Gastroesophageal sphincter (tissue), 4 donors: ENCODE measurements at regions not wholly inside any gene's neighbourhood (a gene's known extent, or its start where the extent isn't known, plus 50 kb on each side); places are given as distances from the start of the nearest gene placed in this dataset.
A peak's percentile ranks its signal among the peaks of the same experiment; 100 is the strongest.

Source experiments
- ATAC-seq: fragments of 150-250 bp; one replicate; pipeline ENCODE4 v1.9.1; 2016; ENCODE audit warnings: mild to moderate bottlenecking, moderate library complexity
- H3K27ac ChIP-seq, 4 donors: fragments of 200-600 bp; sonication (generic) in 3 of 4; 1 replicate in 3 of 4; 2 replicates in 1 of 4; pipeline ENCODE4 v1.5.1; 2016 to 2019
- H3K27me3 ChIP-seq: fragments of 200-600 bp; sonication (generic); one replicate; pipeline ENCODE4 v1.5.1; 2019
- H3K36me3 ChIP-seq, 2 donors: fragments of 200-600 bp; sonication (generic); one replicate each; pipeline ENCODE4 v1.5.1; 2019; ENCODE audit warnings: control low read depth in 1 of 2
- H3K4me1 ChIP-seq, 3 donors: fragments of 200-600 bp; sonication (generic); 1 replicate in 2 of 3; 2 replicates in 1 of 3; pipeline ENCODE4 v1.5.1; 2016 to 2019; ENCODE audit warnings: control low read depth in 2 of 3
- H3K4me3 ChIP-seq, 2 donors: fragments of 200-600 bp; sonication (generic); one replicate each; pipeline ENCODE4 v1.5.1; 2019; ENCODE audit warnings: mild to moderate bottlenecking in 1 of 2, moderate library complexity in 1 of 2
- H3K9me3 ChIP-seq, 3 donors: fragments of 200-600 bp; sonication (generic); one replicate each; pipeline ENCODE4 v1.5.1; 2017 to 2019; ENCODE audit warnings: control low read depth in 2 of 3
- CTCF ChIP-seq, 4 experiments: fragments of 200-600 bp in 2 of 4; fragments of 450-650 bp in 2 of 4; sonication (generic) in 1 of 4; IDR thresholded peaks; one replicate each; pipeline ENCODE4 v1.5.1; 2017 to 2019; ENCODE audit warnings: antibody characterized with exemption in 4 of 4, mild to moderate bottlenecking in 2 of 4, moderate library complexity in 2 of 4
- EP300 ChIP-seq: sonication (generic); formaldehyde crosslinking; IDR thresholded peaks from one replicate; pipeline ENCODE4 v1.6.1; 2017; ENCODE audit warnings: antibody characterized with exemption, mild to moderate bottlenecking
- POLR2A ChIP-seq, 2 donors: fragments of 450-650 bp; IDR thresholded peaks; one replicate each; pipeline ENCODE4 v1.6.1; 2017; ENCODE audit warnings: antibody characterized with exemption in 2 of 2, mild to moderate bottlenecking in 2 of 2, moderate library complexity in 1 of 2
- POLR2AphosphoS5 ChIP-seq: sonication (generic); formaldehyde crosslinking; IDR thresholded peaks from one replicate; pipeline ENCODE4 v1.6.1; 2017; ENCODE audit warnings: antibody characterized with exemption
- WGBS, 2 donors: methylation state at CpG; one replicate each; pipeline ENCODE4 v1.1.5; 2018; ENCODE audit warnings: low coverage in 1 of 2; 5-methylcytosine and 5-hydroxymethylcytosine counted together

DNA sequence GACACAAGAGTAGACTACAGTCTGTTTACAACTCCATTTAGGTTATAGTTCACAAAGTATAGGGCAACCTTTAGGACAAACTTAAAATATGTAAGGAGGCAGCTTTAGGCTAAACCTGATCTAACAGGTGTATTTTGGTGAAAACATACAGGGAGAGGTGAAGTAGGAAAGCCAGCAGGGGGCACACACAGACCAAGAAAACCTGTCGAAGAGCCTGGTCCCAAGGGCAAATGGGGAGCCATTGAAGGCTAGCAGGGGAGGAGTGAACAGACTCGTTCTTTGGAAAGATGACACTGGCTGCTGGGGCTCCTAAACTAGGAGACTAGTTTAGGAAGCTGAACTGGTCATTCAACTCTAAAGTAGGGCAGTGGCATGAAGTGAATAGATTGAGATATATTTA is 138.8 kb upstream of the WSCD2 start:
- Histone ChIP-seq H3K9me3 (no peaks in the 10 kb centered on the region), H3K27ac (no peak overlapping the region), H3K4me1 (no peaks in the 10 kb centered on the region), H3K4me3 (no peak overlapping the region), H3K36me3 (no peaks in the 10 kb centered on the region), H3K27me3 (no peaks in the 10 kb centered on the region)
- no peak for ATAC-seq
- TF ChIP-seq POLR2AphosphoS5 (no peak), CTCF (IDR thresholded peaks at IDR 0.05) (peak in 2 of 4 experiments; percentile 27 to 43)
- 6 to 11% methylated on average over 2 of the region's 2 CpGs for WGBS, 2 donors

GRCh38 chr12:107992029-107992428 is 137.1 kb upstream of the WSCD2 start:
- H3K27ac ChIP-seq: no peak overlapping the region
- no peak overlapping the region for H3K4me3 ChIP-seq
- TF ChIP-seq POLR2A (IDR thresholded peaks at IDR 0.05) (no peak), EP300 (no peak), CTCF (IDR thresholded peaks at IDR 0.05) (no peak), POLR2AphosphoS5 (no peak)
- H3K4me1 ChIP-seq: no peaks in the 10 kb centered on the region
- ATAC-seq: no peak
- no peaks in the 10 kb centered on the region for H3K9me3 ChIP-seq
- no peaks in the 10 kb centered on the region for H3K27me3 ChIP-seq
- 21 to 38% methylated on average over 1 to 2 of the region's 2 CpGs for WGBS, 2 donors
- H3K36me3 ChIP-seq: no peaks in the 10 kb centered on the region

- ATAC-seq: no peak
- TF ChIP-seq CTCF (IDR thresholded peaks at IDR 0.05) (peak in 1 of 4 experiments; percentile 38), POLR2AphosphoS5 (no peak)
- Histone ChIP-seq H3K27ac (no peak overlapping the region), H3K36me3 (no peaks in the 10 kb centered on the region), H3K4me3 (no peak overlapping the region), H3K4me1 (no peaks in the 10 kb centered on the region), H3K27me3 (no peaks in the 10 kb centered on the region), H3K9me3 (no peaks in the 10 kb centered on the region)
- WGBS, 2 donors: 27 to 47% methylated on average over 3 of the region's 4 CpGs
Measured at GRCh38 chr12:107992870-107993451, 136.1 kb upstream of the WSCD2 start.

DNA sequence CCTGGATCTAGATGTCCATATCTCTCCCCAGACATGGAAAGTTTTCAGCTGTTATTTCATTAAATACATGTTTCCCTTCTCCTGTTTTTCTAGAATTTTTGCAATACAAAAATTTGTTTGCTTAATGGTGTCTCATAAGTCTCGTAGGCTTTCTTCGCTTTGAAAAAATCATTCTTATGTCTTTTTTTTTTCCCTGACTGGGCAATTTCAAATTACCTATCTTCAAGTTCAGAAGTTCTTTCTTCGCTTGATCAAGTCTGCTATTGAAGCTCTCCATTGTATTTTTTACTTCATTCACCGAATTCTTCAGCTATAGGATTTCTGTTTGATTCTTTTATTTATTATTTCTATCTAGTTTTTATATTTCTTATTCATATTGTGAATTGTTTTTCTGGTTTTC is 130.2 kb upstream of the WSCD2 start:
- H3K9me3 ChIP-seq: peaks cover 0 to 20% (median 0%) of the 10 kb centered on the region in 3 donors
- no peak overlapping the region for H3K4me3 ChIP-seq
- H3K27me3 ChIP-seq: peaks cover 22% of the 10 kb centered on the region
- TF ChIP-seq POLR2A (IDR thresholded peaks at IDR 0.05) (no peak), CTCF (IDR thresholded peaks at IDR 0.05) (no peak), POLR2AphosphoS5 (no peak), EP300 (no peak)
- ATAC-seq: no peak
- H3K4me1 ChIP-seq: no peaks in the 10 kb centered on the region
- no peaks in the 10 kb centered on the region for H3K36me3 ChIP-seq
- no peak overlapping the region for H3K27ac ChIP-seq
- WGBS, 2 donors: 90 to 92% methylated on average over 3 to 4 of the region's 4 CpGs

DNA sequence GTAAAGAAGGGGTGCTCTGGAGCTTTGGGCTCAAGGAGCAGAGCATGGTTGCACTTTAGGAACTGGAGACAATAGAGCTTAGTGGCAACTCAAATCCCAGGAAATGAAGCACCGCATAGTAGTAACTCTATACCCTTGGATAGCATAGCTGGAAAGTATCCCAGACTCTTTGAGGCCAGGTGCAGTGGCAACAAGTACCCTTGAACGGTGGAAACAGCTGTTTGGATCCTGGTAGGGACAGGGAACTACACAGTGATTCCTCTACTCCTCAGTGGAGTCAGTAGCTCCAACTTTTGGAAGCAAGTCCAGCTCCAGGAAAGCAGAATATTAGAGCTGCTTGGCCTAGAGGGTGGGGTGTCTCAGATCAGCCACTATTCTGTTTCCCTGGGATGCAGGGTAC is 129.0 kb upstream of the WSCD2 start:
- ATAC-seq: no peak
- Histone ChIP-seq H3K4me3 (no peak overlapping the region), H3K36me3 (no peaks in the 10 kb centered on the region), H3K9me3 (peaks cover 0 to 20% (median 0%) of the 10 kb centered on the region in 3 donors), H3K4me1 (no peaks in the 10 kb centered on the region), H3K27ac (no peak overlapping the region), H3K27me3 (peaks cover 22% of the 10 kb centered on the region)
- 50 to 88% methylated on average over 1 of the region's 2 CpGs for WGBS, 2 donors
- TF ChIP-seq EP300 (no peak), POLR2A (IDR thresholded peaks at IDR 0.05) (no peak)
